Skeletal muscle tissue (tissue), 3 donors: ENCODE measurements at regions not wholly inside any gene's neighbourhood (a gene's known extent, or its start where the extent isn't known, plus 50 kb on each side); places are given as distances from the start of the nearest gene placed in this dataset.

Experiments used
- H3K27ac ChIP-seq: one replicate; pipeline ENCODE4 v1.7.0; 2013; ENCODE audit warnings: mild to moderate bottlenecking, low read depth, low read length, inconsistent platforms
- H3K27me3 ChIP-seq, 3 donors: one replicate each; pipeline ENCODE4 v1.7.0; 2013; ENCODE audit warnings: low read length in 3 of 3; ENCODE audit not compliant: control insufficient read depth in 3 of 3, insufficient read depth in 3 of 3
- H3K36me3 ChIP-seq, 3 donors: one replicate each; pipeline ENCODE4 v1.7.0; 2013; ENCODE audit warnings: low read length in 3 of 3; ENCODE audit not compliant: control insufficient read depth in 3 of 3, insufficient read depth in 3 of 3
- H3K4me1 ChIP-seq, 3 donors: one replicate each; pipeline ENCODE4 v1.7.0; 2013; ENCODE audit warnings: low read length in 3 of 3, mild to moderate bottlenecking in 3 of 3; ENCODE audit not compliant: control insufficient read depth in 3 of 3, insufficient read depth in 3 of 3
- H3K4me3 ChIP-seq, 3 donors: one replicate each; pipeline ENCODE4 v1.7.0; 2013; ENCODE audit warnings: low read length in 3 of 3
- H3K9ac ChIP-seq, 3 donors: one replicate each; pipeline ENCODE4 v1.7.0; 2013; ENCODE audit warnings: low read length in 3 of 3, mild to moderate bottlenecking in 3 of 3, moderate library complexity in 2 of 3, low read depth in 1 of 3
- H3K9me3 ChIP-seq, 3 donors: one replicate each; pipeline ENCODE4 v1.7.0; 2013; ENCODE audit warnings: low read length in 3 of 3; ENCODE audit not compliant: control insufficient read depth in 3 of 3
- donor health status: Osteomylitis.

DNA sequence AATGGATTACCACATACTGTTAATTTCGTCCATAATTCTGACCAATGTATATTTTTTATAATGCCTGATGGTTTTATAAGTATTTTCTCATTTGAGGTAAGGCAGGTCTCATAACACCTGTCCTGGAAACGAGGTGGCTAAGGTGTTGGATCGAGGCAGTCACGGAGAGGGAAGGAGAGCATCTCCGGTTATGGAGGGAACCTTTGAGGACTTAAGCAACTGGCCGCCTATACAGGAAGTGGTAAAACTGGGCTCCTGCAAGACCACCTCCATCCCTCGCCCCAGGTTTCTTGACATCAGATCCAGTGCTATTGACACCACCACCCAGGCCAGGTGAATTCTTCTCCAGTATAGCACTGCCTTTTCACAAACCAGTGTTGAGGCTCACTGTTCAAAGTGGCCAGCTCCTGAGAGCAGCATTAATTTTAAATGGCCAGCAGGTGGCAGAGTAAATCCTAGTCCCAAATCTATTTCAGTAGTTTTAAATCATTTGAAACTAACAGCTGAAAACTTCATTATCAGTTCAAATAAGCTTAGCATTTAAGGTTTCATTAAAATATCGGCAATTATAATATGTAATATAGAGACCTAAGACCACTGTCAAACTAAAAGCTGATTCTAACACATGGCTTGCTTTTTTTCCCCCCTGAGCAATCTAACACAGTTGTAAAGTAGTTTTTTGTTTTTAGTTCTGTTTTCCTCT, 100.8 kb downstream of the PPM1A start:
- Histone ChIP-seq H3K27me3 (no peaks in the 10 kb centered on the region), H3K9ac (peak overlapping the region in 1 of 3 donors; percentile 39), H3K27ac (no peak overlapping the region), H3K9me3 (no peaks in the 10 kb centered on the region), H3K36me3 (no peaks in the 10 kb centered on the region), H3K4me1 (peaks cover 0 to 5% (median 4%) of the 10 kb centered on the region in 3 donors), H3K4me3 (peak overlapping the region; percentile 8 to 42 (median 33))

GRCh38 chr14:60350366-60350720, 101.3 kb downstream of the PPM1A start:
- peak overlapping the region in 1 of 3 donors; percentile 39 for H3K9ac ChIP-seq
- H3K27ac ChIP-seq = no peak overlapping the region
- H3K9me3 ChIP-seq = no peaks in the 10 kb centered on the region
- peak overlapping the region; percentile 8 to 42 (median 33) for H3K4me3 ChIP-seq
- H3K36me3 ChIP-seq = no peaks in the 10 kb centered on the region
- H3K27me3 ChIP-seq = no peaks in the 10 kb centered on the region
- H3K4me1 ChIP-seq = peaks cover 0 to 5% (median 4%) of the 10 kb centered on the region in 3 donors

DNA sequence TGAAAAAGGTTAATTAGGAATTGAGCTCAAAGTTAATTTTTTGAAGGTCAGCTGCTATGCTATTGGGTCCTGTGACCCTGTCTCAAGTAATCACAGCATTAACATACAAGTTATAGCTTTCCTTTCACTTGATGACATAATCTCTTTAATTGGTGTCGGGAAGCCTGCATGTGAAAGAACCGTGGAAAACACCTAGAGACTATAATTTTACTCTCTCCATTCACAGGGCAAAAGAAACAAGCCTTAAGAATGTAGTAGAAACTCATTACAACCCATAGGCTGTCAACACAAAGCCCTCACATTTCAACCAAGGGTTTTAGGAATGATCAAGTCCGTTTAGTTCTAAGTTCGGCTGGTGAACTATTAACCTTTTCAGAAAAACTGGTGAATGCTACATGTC, 104.4 kb downstream of the PPM1A start:
- no peak overlapping the region for H3K27ac ChIP-seq
- peaks cover 0 to 5% (median 4%) of the 10 kb centered on the region in 3 donors for H3K4me1 ChIP-seq
- H3K4me3 ChIP-seq = no peak overlapping the region
- no peaks in the 10 kb centered on the region for H3K27me3 ChIP-seq
- no peaks in the 10 kb centered on the region for H3K36me3 ChIP-seq
- H3K9me3 ChIP-seq = no peaks in the 10 kb centered on the region
- H3K9ac ChIP-seq = no peak overlapping the region

- H3K36me3 ChIP-seq = no peaks in the 10 kb centered on the region
- no peaks in the 10 kb centered on the region for H3K9me3 ChIP-seq
- H3K27me3 ChIP-seq = no peaks in the 10 kb centered on the region
- H3K4me1 ChIP-seq = no peaks in the 10 kb centered on the region
- H3K9ac ChIP-seq = no peak overlapping the region
- H3K4me3 ChIP-seq = no peak overlapping the region
- H3K27ac ChIP-seq = no peak overlapping the region
These were observed 106.7 kb downstream of the PPM1A start for GRCh38 chr14:60355768-60356167.

DNA sequence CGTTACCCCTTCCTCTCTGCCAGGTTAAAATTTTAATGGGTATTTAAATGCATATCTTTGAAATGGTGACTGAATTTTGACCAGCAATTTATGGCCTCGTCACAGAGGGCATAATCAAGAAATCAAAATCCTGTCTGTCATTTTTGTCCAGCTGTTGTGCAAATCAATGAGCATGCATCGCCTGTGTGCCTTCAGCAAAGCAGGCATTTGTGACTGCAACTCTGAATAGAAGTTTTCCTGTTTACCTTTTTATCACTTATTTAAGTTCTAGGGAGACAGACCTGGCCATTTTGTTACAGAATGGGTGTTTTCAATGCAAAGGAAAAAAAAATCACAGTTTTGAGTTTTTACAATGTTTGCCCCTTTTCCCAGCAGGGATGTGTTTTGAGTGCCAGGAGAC, 107.4 kb downstream of the PPM1A start:
- H3K27me3 ChIP-seq = no peaks in the 10 kb centered on the region
- no peak overlapping the region for H3K9ac ChIP-seq
- H3K9me3 ChIP-seq = no peaks in the 10 kb centered on the region
- H3K4me1 ChIP-seq = no peaks in the 10 kb centered on the region
- H3K36me3 ChIP-seq = no peaks in the 10 kb centered on the region
- no peak overlapping the region for H3K27ac ChIP-seq
- no peak overlapping the region for H3K4me3 ChIP-seq

- Histone ChIP-seq H3K36me3 (no peaks in the 10 kb centered on the region), H3K4me3 (no peak overlapping the region), H3K9me3 (no peaks in the 10 kb centered on the region), H3K4me1 (no peaks in the 10 kb centered on the region), H3K27ac (no peak overlapping the region), H3K9ac (no peak overlapping the region), H3K27me3 (no peaks in the 10 kb centered on the region)
These were observed 108.0 kb downstream of the PPM1A start for GRCh38 chr14:60356906-60357550.

DNA sequence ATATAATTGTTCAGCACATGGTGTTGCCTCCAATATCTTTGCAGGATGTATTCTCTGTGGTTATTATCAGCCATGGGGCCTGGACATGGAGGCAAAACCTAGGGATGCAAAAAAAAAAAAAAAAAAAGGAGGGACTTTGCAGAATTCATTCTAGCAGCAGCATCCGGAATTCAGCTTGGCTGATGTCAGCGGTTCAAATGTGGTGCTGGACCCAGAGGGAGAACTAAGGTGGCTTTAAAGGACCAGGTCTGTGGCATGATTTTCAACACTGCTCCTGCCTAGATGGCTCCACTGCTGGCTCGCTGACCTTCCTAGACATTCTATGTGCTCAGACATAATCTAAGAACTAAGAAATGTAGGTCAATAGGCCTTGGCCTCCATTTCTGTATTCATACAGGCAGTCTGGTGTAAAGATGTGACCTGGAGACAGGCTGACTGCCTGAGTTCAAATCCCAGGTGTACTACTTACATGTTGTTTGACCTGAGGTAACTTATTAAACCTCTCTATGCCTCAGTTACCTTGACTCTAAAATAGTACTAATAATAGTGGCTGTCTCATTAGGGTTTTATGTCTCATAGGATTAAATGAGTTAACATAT, 108.6 kb downstream of the PPM1A start:
- Histone ChIP-seq H3K4me1 (no peaks in the 10 kb centered on the region), H3K9me3 (no peaks in the 10 kb centered on the region), H3K9ac (no peak overlapping the region), H3K27me3 (no peaks in the 10 kb centered on the region), H3K4me3 (no peak overlapping the region), H3K36me3 (no peaks in the 10 kb centered on the region), H3K27ac (no peak overlapping the region)

- H3K9ac ChIP-seq = no peak overlapping the region
- H3K9me3 ChIP-seq = no peaks in the 10 kb centered on the region
- no peaks in the 10 kb centered on the region for H3K36me3 ChIP-seq
- no peaks in the 10 kb centered on the region for H3K4me1 ChIP-seq
- H3K27ac ChIP-seq = no peak overlapping the region
- H3K27me3 ChIP-seq = no peaks in the 10 kb centered on the region
- H3K4me3 ChIP-seq = no peak overlapping the region
These were observed 114.3 kb downstream of the PPM1A start for GRCh38 chr14:60363275-60363674.

- H3K27ac ChIP-seq = no peak overlapping the region
- no peaks in the 10 kb centered on the region for H3K4me1 ChIP-seq
- no peak overlapping the region for H3K4me3 ChIP-seq
- H3K9ac ChIP-seq = no peak overlapping the region
- H3K9me3 ChIP-seq = no peaks in the 10 kb centered on the region
- no peaks in the 10 kb centered on the region for H3K27me3 ChIP-seq
- H3K36me3 ChIP-seq = no peaks in the 10 kb centered on the region
These were observed 114.7 kb downstream of the PPM1A start for GRCh38 chr14:60363687-60364086.

- Histone ChIP-seq H3K9ac (no peak overlapping the region), H3K27ac (no peak overlapping the region), H3K36me3 (no peaks in the 10 kb centered on the region), H3K27me3 (no peaks in the 10 kb centered on the region), H3K4me1 (no peaks in the 10 kb centered on the region), H3K4me3 (no peak overlapping the region), H3K9me3 (no peaks in the 10 kb centered on the region)
These were observed 104.0 kb downstream of the C14orf39 start for GRCh38 chr14:60381909-60382308.
